HFFc6 (cell line): ENCODE measurements at regions not wholly inside any gene's neighbourhood (a gene's known extent, or its start where the extent isn't known, plus 50 kb on each side); places are given as distances from the start of the nearest gene placed in this dataset.

ENCODE experiments used
- DNase-seq: peaks from one replicate; pipeline ENCODE4 v3.0.0-alpha.2; 2018
- H3K27ac Mint-ChIP-seq: 2 replicates; pipeline ENCODE4 v1.8.0; 2020; ENCODE audit warnings: mild to moderate bottlenecking, mixed read lengths
- H3K27me3 Mint-ChIP-seq: 2 replicates; pipeline ENCODE4 v1.8.0; 2021; ENCODE audit warnings: mild to moderate bottlenecking, moderate library complexity, mixed read lengths; ENCODE audit not compliant: insufficient read depth
- H3K36me3 Mint-ChIP-seq: 2 replicates; pipeline ENCODE4 v1.8.0; 2021; ENCODE audit warnings: low read depth, mixed read lengths
- H3K4me1 Mint-ChIP-seq: 2 replicates; pipeline ENCODE4 v1.8.0; 2020; ENCODE audit warnings: low read depth, mixed read lengths
- H3K4me3 Mint-ChIP-seq: 2 replicates; pipeline ENCODE4 v1.8.0; 2020; ENCODE audit warnings: mild to moderate bottlenecking, moderate library complexity, mixed read lengths
- H3K9me3 Mint-ChIP-seq: 2 replicates; pipeline ENCODE4 v1.8.0; 2020; ENCODE audit warnings: mild to moderate bottlenecking, mixed read lengths
- TF ChIP-seq, protein P1 (sequence below): fragments of 200-600 bp; sonication (generic); IDR thresholded peaks from 2 replicates; pipeline ENCODE4 v1.5.0; 2021; ENCODE audit warnings: antibody characterized with exemption, mild to moderate bottlenecking

DNA sequence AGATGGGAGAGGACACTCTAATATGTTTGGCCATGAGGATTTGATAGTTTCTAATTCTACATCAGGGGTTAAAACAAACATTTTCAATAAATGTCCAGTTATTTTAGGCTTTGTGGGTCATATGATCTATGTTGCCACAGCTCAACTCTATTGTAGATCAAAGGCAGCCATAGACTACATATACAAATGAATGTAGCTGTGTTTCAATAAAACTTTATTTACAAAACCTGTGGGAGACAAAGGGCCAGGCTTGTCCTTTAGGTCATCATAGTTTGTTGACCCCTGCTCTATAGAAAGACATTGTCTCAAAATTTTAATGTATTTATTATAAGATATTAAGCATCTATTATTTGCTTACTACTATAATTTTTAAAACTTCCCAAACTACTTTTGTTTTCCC lies 325.4 kb upstream of the MEF2C start:
- Mint-ChIP-seq H3K4me3 (no peak overlapping the region), H3K36me3 (no peaks in the 10 kb centered on the region), H3K9me3 (no peaks in the 10 kb centered on the region), H3K27ac (no peak overlapping the region), H3K4me1 (peaks cover 16% of the 10 kb centered on the region), H3K27me3 (no peaks in the 10 kb centered on the region; the same call in 1 of the 2 replicates)
- TF ChIP-seq, protein P1, sequence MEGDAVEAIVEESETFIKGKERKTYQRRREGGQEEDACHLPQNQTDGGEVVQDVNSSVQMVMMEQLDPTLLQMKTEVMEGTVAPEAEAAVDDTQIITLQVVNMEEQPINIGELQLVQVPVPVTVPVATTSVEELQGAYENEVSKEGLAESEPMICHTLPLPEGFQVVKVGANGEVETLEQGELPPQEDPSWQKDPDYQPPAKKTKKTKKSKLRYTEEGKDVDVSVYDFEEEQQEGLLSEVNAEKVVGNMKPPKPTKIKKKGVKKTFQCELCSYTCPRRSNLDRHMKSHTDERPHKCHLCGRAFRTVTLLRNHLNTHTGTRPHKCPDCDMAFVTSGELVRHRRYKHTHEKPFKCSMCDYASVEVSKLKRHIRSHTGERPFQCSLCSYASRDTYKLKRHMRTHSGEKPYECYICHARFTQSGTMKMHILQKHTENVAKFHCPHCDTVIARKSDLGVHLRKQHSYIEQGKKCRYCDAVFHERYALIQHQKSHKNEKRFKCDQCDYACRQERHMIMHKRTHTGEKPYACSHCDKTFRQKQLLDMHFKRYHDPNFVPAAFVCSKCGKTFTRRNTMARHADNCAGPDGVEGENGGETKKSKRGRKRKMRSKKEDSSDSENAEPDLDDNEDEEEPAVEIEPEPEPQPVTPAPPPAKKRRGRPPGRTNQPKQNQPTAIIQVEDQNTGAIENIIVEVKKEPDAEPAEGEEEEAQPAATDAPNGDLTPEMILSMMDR = no peak
- DNase-seq = no peak

DNA sequence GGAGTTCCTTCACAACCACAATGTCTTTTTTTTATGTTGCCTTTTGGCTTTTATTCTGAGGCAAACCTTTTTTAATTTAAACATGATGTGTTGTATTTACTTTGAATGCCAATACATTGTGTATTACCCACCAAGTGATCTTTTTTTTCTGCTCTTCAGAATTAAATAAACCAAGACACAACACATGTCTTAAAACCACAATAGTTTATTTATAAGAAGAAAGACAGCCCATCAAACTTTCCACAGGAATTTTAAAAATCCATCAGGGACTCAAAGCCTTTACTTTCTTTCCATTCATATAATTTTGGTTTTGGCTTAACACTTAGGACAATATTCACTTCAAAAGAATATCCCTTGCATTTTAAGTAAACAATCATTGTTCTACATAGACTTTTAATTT lies 321.8 kb upstream of the MEF2C start:
- H3K4me1 Mint-ChIP-seq = no peaks in the 10 kb centered on the region
- no peaks in the 10 kb centered on the region for H3K36me3 Mint-ChIP-seq
- no peak overlapping the region for H3K4me3 Mint-ChIP-seq
- no peaks in the 10 kb centered on the region for H3K27me3 Mint-ChIP-seq
- TF ChIP-seq, protein P1 = no peak
- peaks cover 4% of the 10 kb centered on the region; the same call in 1 of the 2 replicates for H3K9me3 Mint-ChIP-seq
- no peak overlapping the region for H3K27ac Mint-ChIP-seq
- DNase-seq = no peak

GRCh38 chr5:89203611-89204010 lies 320.6 kb upstream of the MEF2C start:
- no peak for DNase-seq
- Mint-ChIP-seq H3K9me3 (peaks cover 10% of the 10 kb centered on the region), H3K36me3 (no peaks in the 10 kb centered on the region), H3K4me3 (no peak overlapping the region), H3K4me1 (no peaks in the 10 kb centered on the region), H3K27me3 (no peaks in the 10 kb centered on the region), H3K27ac (no peak overlapping the region)
- TF ChIP-seq, protein P1 = no peak

DNA sequence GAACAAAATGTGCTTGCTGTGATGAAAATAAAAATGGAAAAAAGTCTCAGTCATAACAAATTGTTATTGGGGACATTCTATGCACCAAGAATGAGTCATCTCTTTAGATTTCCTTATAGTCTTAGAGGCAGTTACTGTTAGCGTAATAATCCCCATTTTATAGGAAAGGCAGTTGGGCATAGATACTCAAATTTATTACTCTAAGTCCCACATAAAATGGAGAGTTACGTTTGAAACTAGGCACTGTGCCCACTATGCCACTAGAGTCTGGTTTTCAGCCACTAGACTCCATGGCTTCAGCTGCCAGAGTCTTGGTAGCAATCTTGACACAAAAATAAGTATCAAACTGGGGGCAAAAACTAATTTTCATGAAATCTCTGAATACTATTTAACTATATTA lies 317.9 kb upstream of the MEF2C start:
- no peak for DNase-seq
- TF ChIP-seq, protein P1 = no peak
- H3K27ac Mint-ChIP-seq = no peak overlapping the region
- no peak overlapping the region for H3K4me3 Mint-ChIP-seq
- H3K4me1 Mint-ChIP-seq = no peaks in the 10 kb centered on the region
- H3K9me3 Mint-ChIP-seq = peaks cover 10% of the 10 kb centered on the region
- no peaks in the 10 kb centered on the region for H3K36me3 Mint-ChIP-seq
- no peaks in the 10 kb centered on the region for H3K27me3 Mint-ChIP-seq

DNA sequence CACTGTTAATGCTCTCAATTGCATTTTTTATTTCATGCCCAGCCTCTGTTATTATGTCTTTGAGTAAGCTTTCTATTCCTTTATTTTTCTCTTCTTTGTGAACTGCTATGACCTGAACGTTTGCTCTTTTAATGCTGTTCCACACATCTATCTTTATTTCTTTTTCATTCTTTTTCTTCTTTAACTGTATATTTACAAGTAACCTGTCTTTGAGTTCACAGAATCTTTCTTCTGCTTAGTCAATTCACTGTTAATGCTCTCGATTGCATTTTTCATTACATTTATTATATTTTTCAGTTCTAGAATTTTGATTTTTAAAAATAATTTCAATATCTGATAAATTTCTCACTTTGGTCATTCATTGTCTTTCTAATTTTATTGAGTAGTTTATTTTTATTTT lies 316.3 kb upstream of the MEF2C start:
- H3K27me3 Mint-ChIP-seq = no peaks in the 10 kb centered on the region
- H3K4me1 Mint-ChIP-seq = no peaks in the 10 kb centered on the region
- H3K27ac Mint-ChIP-seq = no peak overlapping the region
- H3K4me3 Mint-ChIP-seq = no peak overlapping the region
- no peaks in the 10 kb centered on the region for H3K36me3 Mint-ChIP-seq
- H3K9me3 Mint-ChIP-seq = peaks cover 17% of the 10 kb centered on the region
- no peak for DNase-seq
- TF ChIP-seq, protein P1 = no peak

- Mint-ChIP-seq H3K27me3 (no peaks in the 10 kb centered on the region; the same call in 1 of the 2 replicates), H3K9me3 (peaks cover 10% of the 10 kb centered on the region), H3K4me1 (no peaks in the 10 kb centered on the region)
Measured at GRCh38 chr5:89191374-89191773, 308.4 kb upstream of the MEF2C start.

More at GRCh38 chr5:89191374-89191773, 308.4 kb upstream of the MEF2C start:
- DNase-seq = no peak
- H3K27ac Mint-ChIP-seq = no peak overlapping the region
- TF ChIP-seq, protein P1 = no peak
- H3K36me3 Mint-ChIP-seq = no peaks in the 10 kb centered on the region
- no peak overlapping the region for H3K4me3 Mint-ChIP-seq
